ENCODE measurements at regions not wholly inside any gene's neighbourhood (a gene's known extent, or its start where the extent isn't known, plus 50 kb on each side); places are given as distances from the start of the nearest gene placed in this dataset.

GRCh38 chr2:138841459-138841858 is 61.3 kb upstream of the NXPH2 start:
- DNase-seq (ENCODE audit: low read depth): no peak

DNA sequence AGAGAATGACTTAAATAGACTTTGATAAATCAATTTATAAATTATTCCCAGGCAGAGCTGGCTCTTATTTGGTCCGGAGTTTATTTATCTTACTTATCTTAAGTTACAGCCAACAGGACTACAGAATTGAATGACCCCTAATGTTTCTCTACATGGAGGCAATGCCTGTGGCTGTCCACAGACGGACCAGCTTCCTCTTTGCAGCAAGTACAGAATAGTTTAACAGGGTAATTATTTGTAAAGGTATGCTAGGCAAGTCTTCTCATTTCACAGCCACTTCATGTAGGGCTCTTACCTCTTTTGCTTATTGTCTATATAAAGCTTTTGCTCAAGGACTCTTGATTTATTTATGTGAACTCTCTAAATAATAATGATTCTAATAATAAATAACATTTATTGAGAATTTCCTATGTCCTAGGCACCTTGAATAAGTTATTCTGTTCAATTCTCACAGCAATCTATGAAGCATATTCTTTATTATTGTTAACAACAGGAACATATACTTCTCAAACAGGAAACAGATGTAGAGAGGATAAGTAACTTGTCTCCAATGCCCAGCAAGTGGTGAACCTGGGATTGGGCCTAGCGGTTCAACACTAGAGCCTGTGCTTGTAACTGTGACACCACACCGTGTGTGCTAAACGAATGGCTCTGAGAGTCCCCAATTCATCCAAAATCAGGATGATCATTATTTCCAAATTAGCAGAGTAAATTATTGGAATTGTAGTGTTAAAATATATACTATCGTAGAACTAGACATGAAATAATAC is 58.8 kb upstream of the NXPH2 start:
- DNase-seq (ENCODE audit: low read depth): no peak

- DNase-seq (ENCODE audit: low read depth): no peak
Observed at GRCh38 chr2:138831691-138832090, 51.5 kb upstream of the NXPH2 start.

- DNase-seq (ENCODE audit: low read depth): no peak
Observed at GRCh38 chr2:138831154-138831553, 51.0 kb upstream of the NXPH2 start.

GRCh38 chr2:138830547-138830946 is 50.4 kb upstream of the NXPH2 start:
- no peak for DNase-seq (ENCODE audit: low read depth)
